Lung (tissue), 11 donors: ENCODE measurements at regions not wholly inside any gene's neighbourhood (a gene's known extent, or its start where the extent isn't known, plus 50 kb on each side); places are given as distances from the start of the nearest gene placed in this dataset.

Experiments used
- ATAC-seq: fragments of 200-7000 bp; cut with Tn5 transposase; one replicate; pipeline ENCODE4 v1.9.1; 2020; ENCODE audit warnings: moderate number of reproducible peaks; ENCODE audit not compliant: insufficient read depth, low FRiP score
- DNase-seq, 3 donors: peaks; one replicate each; pipeline ENCODE4 v3.0.0-alpha.2; 2013 to 2017
- H3K27ac ChIP-seq, 2 donors: one replicate each; pipeline ENCODE4 v1.5.1; 2013; ENCODE audit warnings: mild to moderate bottlenecking in 2 of 2, moderate library complexity in 2 of 2, control low read depth in 1 of 2, inconsistent platforms in 1 of 2, low read depth in 1 of 2, low read length in 1 of 2
- H3K27me3 ChIP-seq, 3 donors: one replicate each; pipeline ENCODE4 v1.5.1; 2013; ENCODE audit warnings: low read length in 2 of 3; ENCODE audit not compliant: control insufficient read depth in 3 of 3, insufficient read depth in 3 of 3
- H3K36me3 ChIP-seq, 4 donors: one replicate each; pipeline ENCODE4 v1.5.1; 2013; ENCODE audit warnings: low read length in 4 of 4, mild to moderate bottlenecking in 1 of 4, moderate library complexity in 1 of 4; ENCODE audit not compliant: control insufficient read depth in 4 of 4, insufficient read depth in 4 of 4
- H3K4me1 ChIP-seq, 5 donors: one replicate each; pipeline ENCODE4 v1.5.1; 2013; ENCODE audit warnings: low read length in 5 of 5, mild to moderate bottlenecking in 2 of 5, moderate library complexity in 1 of 5; ENCODE audit not compliant: control insufficient read depth in 5 of 5, insufficient read depth in 5 of 5
- H3K4me3 ChIP-seq: one replicate; pipeline ENCODE4 v1.5.1; 2013; ENCODE audit warnings: mild to moderate bottlenecking, control low read depth, moderate library complexity
- H3K9ac ChIP-seq, 2 donors: one replicate each; pipeline ENCODE4 v1.5.1; 2013; ENCODE audit warnings: low read length in 2 of 2, control low read depth in 1 of 2; ENCODE audit not compliant: insufficient read depth in 1 of 2
- H3K9me3 ChIP-seq, 4 donors: one replicate each; pipeline ENCODE4 v1.5.1; 2013; ENCODE audit warnings: low read length in 3 of 4, mild to moderate bottlenecking in 1 of 4, moderate library complexity in 1 of 4; ENCODE audit not compliant: control insufficient read depth in 4 of 4, insufficient read depth in 3 of 4
- CTCF ChIP-seq: IDR thresholded peaks from 2 replicates; pipeline ENCODE4 v1.5.1; 2012; ENCODE audit warnings: mild to moderate bottlenecking; ENCODE audit errors: control extremely low read depth, extremely low read depth
- WGBS, 2 donors: extraction: QIAGEN DNeasy Blood & Tissue Kit; methylation state at CpG; one replicate each; pipeline ENCODE4 v1.1.7; 2013; 5-methylcytosine and 5-hydroxymethylcytosine counted together
- donor health status: control.
- donor health status: control.
- donor health status: Bipolar disorder and iron deficiency.
- donor health status: healthy.
- donor health status: DM: yes; HTN: yes; CAD: no.

GRCh38 chr11:69210310-69211035 is 54.7 kb downstream of the SMIM38 start:
- Histone ChIP-seq H3K9me3 (peaks cover 0 to 3% (median 1%) of the 10 kb centered on the region in 4 donors), H3K4me1 (peaks cover 0 to 13% (median 0%) of the 10 kb centered on the region in 5 donors), H3K4me3 (no peak overlapping the region), H3K36me3 (no peaks in the 10 kb centered on the region), H3K27ac (no peak overlapping the region), H3K9ac (no peak overlapping the region), H3K27me3 (no peaks in the 10 kb centered on the region)
- TF ChIP-seq CTCF: no peak
- no peak for ATAC-seq
- WGBS, 2 donors: 67 to 75% methylated on average over 12 of the region's 12 CpGs
- DNase-seq: peak in 1 of 3 donors; percentile 9

GRCh38 chr11:69211540-69211919 is 55.8 kb downstream of the SMIM38 start:
- DNase-seq (peak in 1 of 3 donors; percentile 14), ATAC-seq (no peak)
- H3K9me3 ChIP-seq: peaks cover 0 to 3% (median 1%) of the 10 kb centered on the region in 4 donors
- no peaks in the 10 kb centered on the region for H3K27me3 ChIP-seq
- H3K27ac ChIP-seq: no peak overlapping the region
- no peaks in the 10 kb centered on the region for H3K36me3 ChIP-seq
- no peak for TF ChIP-seq CTCF
- H3K4me3 ChIP-seq: no peak overlapping the region
- H3K4me1 ChIP-seq: peaks cover 0 to 12% (median 0%) of the 10 kb centered on the region in 5 donors
- no peak overlapping the region for H3K9ac ChIP-seq
- 63% methylated on average over 6 of the region's 6 CpGs for WGBS, 2 donors

DNA sequence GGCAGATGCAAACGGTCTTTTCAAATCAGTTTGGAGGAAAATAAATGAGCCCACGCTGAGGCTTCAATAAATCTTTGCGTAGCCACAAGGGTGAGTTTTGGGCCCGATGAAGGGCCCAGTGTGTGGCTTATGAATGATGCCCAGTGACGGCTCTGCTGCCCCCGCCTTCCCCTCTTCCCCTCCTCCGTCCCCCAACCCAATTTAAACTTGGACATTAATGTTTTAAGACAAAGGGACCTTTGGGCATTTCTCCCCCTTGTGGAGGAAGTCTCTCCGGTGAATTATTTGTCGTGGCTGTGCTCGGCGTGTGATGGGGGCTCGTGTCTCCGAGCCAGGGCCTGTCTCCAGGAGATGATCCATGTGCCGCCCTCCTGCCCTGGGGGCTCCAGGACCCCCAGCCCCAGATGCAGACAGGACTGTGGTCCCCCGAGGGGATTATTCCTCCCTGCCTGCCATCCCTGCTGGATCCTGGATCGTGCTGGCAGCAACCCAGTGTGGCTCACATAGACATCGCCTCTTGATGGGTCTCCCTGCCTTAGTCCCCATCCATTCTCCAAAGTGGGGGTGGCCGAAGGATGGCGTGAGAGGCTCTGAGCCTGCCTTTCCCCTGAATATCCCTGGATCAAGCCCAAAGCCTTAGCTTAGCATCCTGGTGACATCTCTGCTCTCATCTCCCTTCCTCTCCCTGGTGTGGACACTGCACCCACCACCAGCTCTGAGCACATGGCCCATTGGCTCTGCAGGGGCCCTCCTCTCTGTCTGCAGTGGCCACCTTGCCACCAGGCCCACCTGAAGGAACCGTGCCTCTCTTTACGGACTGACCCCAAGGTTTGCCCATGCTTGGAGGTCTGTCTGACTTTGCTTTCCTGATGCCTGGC is 56.4 kb downstream of the SMIM38 start:
- peak; percentile 50 to 71 (median 66) for DNase-seq
- no peak for TF ChIP-seq CTCF
- no peak for ATAC-seq

More for the DNA sequence above, 56.4 kb downstream of the SMIM38 start:
- Histone ChIP-seq H3K9ac (no peak overlapping the region), H3K36me3 (no peaks in the 10 kb centered on the region), H3K9me3 (peaks cover 0 to 3% (median 1%) of the 10 kb centered on the region in 4 donors), H3K27me3 (no peaks in the 10 kb centered on the region), H3K27ac (no peak overlapping the region), H3K4me3 (no peak overlapping the region), H3K4me1 (peaks cover 0 to 19% (median 0%) of the 10 kb centered on the region in 5 donors)
- 36 to 43% methylated on average over 21 of the region's 21 CpGs for WGBS, 2 donors
